ENCODE measurements at regions not wholly inside any gene's neighbourhood (a gene's known extent, or its start where the extent isn't known, plus 50 kb on each side); places are given as distances from the start of the nearest gene placed in this dataset.

- DNase-seq (ENCODE audit: low read depth, low spot score), result no peak
- no peaks in the 10 kb centered on the region for H3K27me3 ChIP-seq (ENCODE audit: insufficient read depth, insufficient read length)
- H3K36me3 ChIP-seq (ENCODE audit: insufficient read depth, insufficient read length, low read length), result no peaks in the 10 kb centered on the region
- no peak overlapping the region for H3K9ac ChIP-seq (ENCODE audit: insufficient read length, low read depth)
- TF ChIP-seq SUZ12 (IDR thresholded peaks at IDR 0.05; ENCODE audit: extremely low read depth, insufficient read depth, insufficient read length) (no peak), YY1 (IDR thresholded peaks at IDR 0.05; ENCODE audit: insufficient read depth, insufficient read length) (no peak)
- no peaks in the 10 kb centered on the region for H3K9me3 ChIP-seq (ENCODE audit: insufficient read depth, low read length)
- no peak overlapping the region for H3K4me3 ChIP-seq (ENCODE audit: insufficient read length, low read depth)
- no peaks in the 10 kb centered on the region for H3K4me1 ChIP-seq (ENCODE audit: insufficient read depth, insufficient read length)
Measured at GRCh38 chrX:142256935-142257334, 51.8 kb upstream of the MAGEC2 start.

All from NT2/D1 (cell line).